GM12872 (cell line): ENCODE measurements at regions not wholly inside any gene's neighbourhood (a gene's known extent, or its start where the extent isn't known, plus 50 kb on each side); places are given as distances from the start of the nearest gene placed in this dataset.

Experiments
- TF ChIP-seq, protein P1 (sequence below): IDR thresholded peaks from 3 replicates; pipeline ENCODE4 v1.5.1; 2011; ENCODE audit warnings: low read depth, mild to moderate bottlenecking, low read length, moderate library complexity; ENCODE audit not compliant: insufficient read depth

DNA sequence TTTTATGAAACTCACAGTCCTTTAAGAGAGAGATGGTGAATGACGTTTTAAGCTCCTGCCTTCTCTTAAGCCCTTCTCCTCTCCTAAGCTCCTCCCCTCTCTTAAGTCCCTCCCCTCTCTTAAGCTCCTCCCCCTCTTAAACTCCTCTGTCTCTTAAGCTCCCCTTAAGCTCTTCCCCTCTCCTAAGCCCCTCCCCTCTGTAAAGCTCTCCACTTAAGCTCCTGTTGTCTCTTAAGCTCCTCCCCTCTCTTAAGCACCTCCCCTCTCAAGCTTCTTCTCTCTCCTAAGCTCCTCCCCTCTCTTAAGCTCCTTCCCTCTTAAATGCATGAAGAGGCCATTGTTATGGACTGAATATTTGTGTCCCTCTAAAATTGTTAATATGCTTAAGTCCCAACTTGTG is 1180.6 kb upstream of the AUTS2 start:
- TF ChIP-seq, protein P1, sequence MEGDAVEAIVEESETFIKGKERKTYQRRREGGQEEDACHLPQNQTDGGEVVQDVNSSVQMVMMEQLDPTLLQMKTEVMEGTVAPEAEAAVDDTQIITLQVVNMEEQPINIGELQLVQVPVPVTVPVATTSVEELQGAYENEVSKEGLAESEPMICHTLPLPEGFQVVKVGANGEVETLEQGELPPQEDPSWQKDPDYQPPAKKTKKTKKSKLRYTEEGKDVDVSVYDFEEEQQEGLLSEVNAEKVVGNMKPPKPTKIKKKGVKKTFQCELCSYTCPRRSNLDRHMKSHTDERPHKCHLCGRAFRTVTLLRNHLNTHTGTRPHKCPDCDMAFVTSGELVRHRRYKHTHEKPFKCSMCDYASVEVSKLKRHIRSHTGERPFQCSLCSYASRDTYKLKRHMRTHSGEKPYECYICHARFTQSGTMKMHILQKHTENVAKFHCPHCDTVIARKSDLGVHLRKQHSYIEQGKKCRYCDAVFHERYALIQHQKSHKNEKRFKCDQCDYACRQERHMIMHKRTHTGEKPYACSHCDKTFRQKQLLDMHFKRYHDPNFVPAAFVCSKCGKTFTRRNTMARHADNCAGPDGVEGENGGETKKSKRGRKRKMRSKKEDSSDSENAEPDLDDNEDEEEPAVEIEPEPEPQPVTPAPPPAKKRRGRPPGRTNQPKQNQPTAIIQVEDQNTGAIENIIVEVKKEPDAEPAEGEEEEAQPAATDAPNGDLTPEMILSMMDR, result no peak

DNA sequence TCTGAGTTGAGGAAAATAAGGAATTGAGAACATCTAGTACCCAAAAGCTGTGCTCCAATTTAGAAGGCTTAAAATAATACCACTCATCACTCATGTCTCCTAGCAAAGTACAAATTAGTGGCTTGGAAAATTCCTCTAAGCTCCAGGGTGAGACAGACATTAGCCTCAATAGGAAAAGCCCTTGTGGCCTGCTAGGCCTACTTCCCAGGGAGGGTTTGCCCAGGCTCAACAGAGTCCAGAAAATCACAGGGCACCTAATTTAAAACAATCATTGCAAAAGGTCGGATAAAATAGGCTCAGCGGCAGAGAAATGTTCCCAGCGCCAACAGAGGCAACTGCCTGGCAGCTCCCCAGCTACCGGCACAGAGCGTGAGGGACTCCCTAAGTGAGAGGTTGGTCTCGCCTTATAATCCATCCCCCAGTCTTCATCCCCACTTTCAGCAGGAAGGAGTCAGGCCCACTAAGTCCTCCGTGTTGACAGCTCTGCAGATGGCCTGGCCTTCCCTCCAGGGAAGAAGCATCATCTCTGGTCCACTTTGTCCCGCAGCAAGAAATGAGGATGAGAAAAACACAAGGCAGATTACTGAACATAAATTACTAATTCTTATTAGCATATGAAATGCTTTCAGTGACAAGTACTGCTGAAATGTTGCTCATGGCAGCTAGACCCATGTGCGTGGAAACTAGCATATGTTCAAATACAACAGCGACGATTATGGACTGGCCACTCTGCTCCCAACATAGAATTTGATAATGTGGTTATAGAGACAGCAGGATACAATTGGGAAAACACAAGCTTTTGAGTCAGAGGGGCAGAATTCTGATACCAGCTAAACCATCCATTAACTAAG is 1177.7 kb upstream of the AUTS2 start:
- TF ChIP-seq, protein P1, result no peak

DNA sequence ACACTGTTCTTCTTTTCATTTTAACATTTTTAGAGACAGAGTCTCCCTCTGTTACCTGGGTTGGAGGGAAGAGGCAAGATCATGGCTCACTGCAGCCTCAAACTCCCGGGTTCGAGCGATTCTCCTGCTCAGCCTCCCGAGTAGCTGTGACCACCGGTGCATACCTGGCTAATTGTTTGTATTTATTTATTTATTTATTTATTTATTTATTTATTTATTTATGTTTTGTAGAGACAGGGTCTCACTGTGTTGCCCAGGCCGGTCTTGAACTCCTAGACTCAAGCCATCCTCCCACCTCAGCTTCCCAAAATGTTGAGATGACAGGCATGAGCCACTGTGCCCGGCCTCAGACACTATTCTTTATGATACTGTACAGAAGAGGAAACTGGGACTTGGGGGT is 1176.6 kb upstream of the AUTS2 start:
- TF ChIP-seq, protein P1, result no peak

DNA sequence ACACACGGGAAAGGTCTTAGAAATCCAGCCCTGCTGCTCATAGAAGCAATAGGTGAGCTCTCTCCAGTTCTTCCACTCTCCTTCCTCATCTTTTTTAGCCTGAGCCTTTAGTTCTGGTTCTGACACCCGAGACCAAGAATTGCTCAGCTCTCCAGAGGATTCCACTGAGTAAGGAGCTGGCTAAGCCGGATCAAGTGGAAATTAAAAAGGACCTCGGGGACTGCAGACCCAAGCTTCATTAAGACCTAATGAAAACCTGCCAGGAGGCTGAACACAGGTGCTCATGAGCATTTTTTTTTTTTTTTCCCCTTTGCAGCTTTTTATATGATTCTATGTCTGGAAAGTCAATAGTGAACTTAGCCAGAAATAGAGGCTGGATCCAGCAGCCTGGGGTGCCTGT is 1176.0 kb upstream of the AUTS2 start:
- TF ChIP-seq, protein P1, result no peak

DNA sequence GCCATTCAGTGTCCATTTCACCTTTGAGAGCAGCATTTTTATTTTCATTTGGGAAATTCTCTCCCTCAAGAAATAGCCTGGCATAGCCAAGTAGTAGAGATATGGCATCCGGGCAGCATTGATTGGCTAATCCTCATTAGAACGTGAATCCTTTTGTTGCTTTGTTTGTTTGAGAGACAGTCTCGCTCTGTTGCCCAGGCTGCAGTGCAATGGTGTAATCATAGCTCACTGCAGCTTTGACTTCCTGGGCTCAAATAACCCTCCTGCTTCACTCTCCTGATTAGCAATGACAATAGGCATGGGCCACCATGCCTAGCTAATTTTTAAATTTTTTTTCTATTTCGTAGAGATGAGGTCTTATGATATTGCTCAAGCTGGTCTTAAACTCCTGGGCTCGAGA is 1174.9 kb upstream of the AUTS2 start:
- TF ChIP-seq, protein P1, result no peak

DNA sequence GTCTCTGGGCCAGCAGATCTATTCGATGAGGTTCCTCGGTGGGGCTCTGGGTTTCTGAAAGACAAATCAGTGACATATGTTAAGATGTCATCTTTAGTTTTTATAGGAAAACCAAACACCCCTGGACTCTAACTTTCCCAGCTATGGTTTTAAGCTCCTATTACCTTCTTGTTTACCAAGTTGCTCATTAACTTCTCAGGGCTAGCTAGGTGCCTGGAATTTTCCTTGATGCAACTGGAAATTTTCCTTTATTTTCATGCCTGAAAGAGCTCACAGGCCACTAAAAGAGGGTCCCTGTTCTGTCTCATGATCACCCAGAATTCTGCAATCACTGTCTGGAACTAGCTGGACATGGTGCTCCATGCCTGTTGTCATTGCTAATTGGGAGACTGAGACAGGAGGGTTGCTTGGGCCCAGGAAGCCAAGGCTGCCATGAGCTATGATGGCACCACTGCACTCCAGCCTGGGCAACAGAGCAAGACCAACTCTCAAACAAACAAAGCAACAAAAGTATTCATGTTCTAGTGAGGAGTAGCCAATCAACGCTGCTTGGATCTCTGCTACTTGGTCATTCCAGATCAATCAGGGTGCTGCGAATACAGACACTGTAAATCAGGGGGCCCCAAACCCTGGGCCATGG is 1173.5 kb upstream of the AUTS2 start:
- TF ChIP-seq, protein P1, result no peak

DNA sequence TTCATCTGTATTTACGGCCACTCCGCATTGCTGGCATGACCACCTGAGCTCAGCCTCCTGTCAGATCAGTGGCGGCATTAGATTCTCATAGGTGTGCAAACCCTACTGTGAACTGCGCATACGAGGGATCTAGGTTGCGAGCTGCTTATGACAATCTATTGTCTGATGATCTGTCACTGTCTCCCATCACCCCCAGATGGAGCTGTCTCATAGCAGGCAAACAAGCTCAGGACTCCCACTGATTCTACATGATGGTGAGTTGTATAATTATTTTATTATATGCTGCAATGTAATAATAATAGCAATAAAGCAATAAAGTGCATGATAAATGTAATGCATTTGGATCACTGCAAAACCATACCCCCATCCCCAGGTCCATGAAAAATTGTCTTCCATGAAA is 1172.9 kb upstream of the AUTS2 start:
- TF ChIP-seq, protein P1, result no peak
